PC-9 (cell line): ENCODE measurements at regions not wholly inside any gene's neighbourhood (a gene's known extent, or its start where the extent isn't known, plus 50 kb on each side); places are given as distances from the start of the nearest gene placed in this dataset.

Source experiments
- CTCF ChIP-seq: fragments of 200-600 bp; sonication (generic); conservative IDR thresholded peaks from 2 replicates; pipeline ENCODE4 v1.6.1; 2017; ENCODE audit warnings: mixed run types, antibody characterized with exemption, mild to moderate bottlenecking, moderate library complexity
- EZH2 ChIP-seq: fragments of 200-600 bp; sonication (generic); IDR thresholded peaks from 2 replicates; pipeline ENCODE4 v1.8.0; 2017; ENCODE audit warnings: antibody characterized with exemption, low read depth

GRCh38 chr10:65126288-65126687, 1605.1 kb downstream of the REEP3 start:
- TF ChIP-seq CTCF (no peak), EZH2 (no peak)
